MM.1S (cell line): ENCODE measurements at regions not wholly inside any gene's neighbourhood (a gene's known extent, or its start where the extent isn't known, plus 50 kb on each side); places are given as distances from the start of the nearest gene placed in this dataset.

Experiments
- DNase-seq: peaks from one replicate; pipeline ENCODE4 v3.0.0-alpha.2; 2015
- H2AFZ ChIP-seq: fragments of 300-600 bp; sonication (generic); 2 replicates; pipeline ENCODE4 v1.6.0; 2016; ENCODE audit warnings: antibody characterized with exemption, low read length
- H3F3A ChIP-seq: fragments of 300-600 bp; sonication (generic); 2 replicates; pipeline ENCODE4 v1.6.1; 2016; ENCODE audit warnings: mild to moderate bottlenecking, antibody characterized with exemption, low read length, moderate library complexity, mixed read lengths; ENCODE audit not compliant: insufficient read depth
- H3K27ac ChIP-seq: fragments of 300-600 bp; sonication (generic); 2 replicates; pipeline ENCODE4 v1.5.1; 2016; ENCODE audit warnings: mild to moderate bottlenecking, low read length
- H3K27me3 ChIP-seq: fragments of 300-600 bp; sonication (generic); replicated peaks from 2 replicates; pipeline ENCODE4 v1.6.0; 2016; ENCODE audit warnings: low read length; ENCODE audit not compliant: insufficient read depth
- H3K36me3 ChIP-seq: fragments of 300-600 bp; sonication (generic); replicated peaks from 2 replicates; pipeline ENCODE4 v1.6.1; 2016; ENCODE audit warnings: mild to moderate bottlenecking, low read length, mixed read lengths; ENCODE audit not compliant: insufficient read depth
- H3K4me1 ChIP-seq: fragments of 300-600 bp; sonication (generic); 2 replicates; pipeline ENCODE4 v1.6.1; 2016; ENCODE audit warnings: low read length, mixed read lengths
- H3K4me2 ChIP-seq: fragments of 300-600 bp; sonication (generic); 2 replicates; pipeline ENCODE4 v1.6.0; 2016; ENCODE audit warnings: low read depth, low read length
- H3K4me3 ChIP-seq: fragments of 300-600 bp; sonication (generic); 2 replicates; pipeline ENCODE4 v1.5.1; 2016; ENCODE audit warnings: low read length, mixed read lengths
- H3K79me2 ChIP-seq: fragments of 300-600 bp; sonication (generic); 2 replicates; pipeline ENCODE4 v1.6.1; 2016; ENCODE audit warnings: mixed run types, low read length, mixed read lengths
- H3K9ac ChIP-seq: fragments of 300-600 bp; sonication (generic); 2 replicates; pipeline ENCODE4 v1.6.1; 2016; ENCODE audit warnings: low read length, mixed read lengths
- H3K9me2 ChIP-seq: fragments of 300-600 bp; sonication (generic); replicated peaks from 2 replicates; pipeline ENCODE4 v1.6.1; 2016; ENCODE audit warnings: mild to moderate bottlenecking, low read length, mixed read lengths; ENCODE audit not compliant: insufficient read depth
- H3K9me3 ChIP-seq: fragments of 300-600 bp; sonication (generic); replicated peaks from 2 replicates; pipeline ENCODE4 v1.6.1; 2016; ENCODE audit warnings: mild to moderate bottlenecking, low read length, mixed read lengths; ENCODE audit not compliant: insufficient read depth
- H4K20me1 ChIP-seq: fragments of 300-600 bp; sonication (generic); 2 replicates; pipeline ENCODE4 v1.6.1; 2016; ENCODE audit warnings: mild to moderate bottlenecking, low read length, moderate library complexity, mixed read lengths; ENCODE audit not compliant: insufficient read depth
- CTCF ChIP-seq: fragments of 300-600 bp; sonication (generic); IDR thresholded peaks from 2 replicates; pipeline ENCODE4 v1.5.1; 2016; ENCODE audit warnings: antibody characterized with exemption, low read length, mixed read lengths
- EZH2 ChIP-seq: fragments of 300-600 bp; sonication (generic); optimal IDR thresholded peaks from 2 replicates; pipeline ENCODE3; 2017; ENCODE audit warnings: low read depth, mild to moderate bottlenecking, antibody characterized with exemption, low read length, mixed read lengths
- EZH2phosphoT487 ChIP-seq: fragments of 300-600 bp; sonication (generic); IDR thresholded peaks from 2 replicates; pipeline ENCODE4 v1.6.1; 2018; ENCODE audit warnings: antibody characterized with exemption, low read length

GRCh38 chr10:10346390-10347150, 671.1 kb upstream of the CELF2 start:
- H3K9ac ChIP-seq = no peak overlapping the region
- no peak overlapping the region for H3K27ac ChIP-seq
- no peak overlapping the region for H3K4me3 ChIP-seq
- no peak for DNase-seq
- H3K79me2 ChIP-seq = no peaks in the 10 kb centered on the region
- H4K20me1 ChIP-seq = no peaks in the 10 kb centered on the region
- H3K27me3 ChIP-seq = no peaks in the 10 kb centered on the region
- no peaks in the 10 kb centered on the region for H3K9me3 ChIP-seq
- no peak overlapping the region for H3K4me2 ChIP-seq
- no peaks in the 10 kb centered on the region for H3K4me1 ChIP-seq
- TF ChIP-seq EZH2phosphoT487 = no peak
- no peak for TF ChIP-seq CTCF
- TF ChIP-seq EZH2 = no peak
- no peaks in the 10 kb centered on the region for H3K36me3 ChIP-seq
- no peaks in the 10 kb centered on the region for H3K9me2 ChIP-seq
- no peaks in the 10 kb centered on the region for H3F3A ChIP-seq
- no peak overlapping the region for H2AFZ ChIP-seq

DNA sequence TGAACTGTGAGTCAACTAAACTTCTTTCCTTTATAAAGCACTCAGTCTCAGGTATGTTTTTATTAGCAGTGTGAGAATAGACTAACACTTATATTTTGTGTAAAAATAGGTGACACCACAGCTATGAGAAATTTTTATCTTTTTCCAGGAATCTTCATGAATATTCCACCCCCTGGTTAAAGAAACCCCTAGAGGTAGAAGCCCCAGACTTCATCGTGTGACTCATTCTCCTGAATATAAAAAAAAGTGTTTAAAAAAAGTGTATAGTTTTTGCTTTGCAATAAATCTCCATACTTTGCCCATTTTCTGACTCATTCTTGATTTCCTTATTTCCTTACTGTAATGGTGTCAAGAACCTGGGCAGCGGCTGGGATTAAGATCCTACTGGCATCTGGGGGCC, 667.6 kb upstream of the CELF2 start:
- TF ChIP-seq EZH2 (no peak), CTCF (no peak), EZH2phosphoT487 (no peak)
- DNase-seq = no peak
- H3K27ac ChIP-seq = no peak overlapping the region

GRCh38 chr10:10351451-10351850, 666.2 kb upstream of the CELF2 start:
- Histone ChIP-seq H3K79me2 (no peaks in the 10 kb centered on the region), H3K27me3 (no peaks in the 10 kb centered on the region), H4K20me1 (no peaks in the 10 kb centered on the region), H3K4me1 (no peaks in the 10 kb centered on the region), H3K4me3 (no peak overlapping the region), H3F3A (no peaks in the 10 kb centered on the region), H3K9ac (no peak overlapping the region), H3K9me2 (no peaks in the 10 kb centered on the region), H3K4me2 (no peak overlapping the region), H3K36me3 (no peaks in the 10 kb centered on the region), H3K27ac (no peak overlapping the region), H2AFZ (no peak overlapping the region), H3K9me3 (no peaks in the 10 kb centered on the region)
- DNase-seq = no peak
- TF ChIP-seq CTCF = no peak
- no peak for TF ChIP-seq EZH2phosphoT487
- TF ChIP-seq EZH2 = no peak

More for the DNA sequence above, 667.6 kb upstream of the CELF2 start:
- H3K9me3 ChIP-seq = no peaks in the 10 kb centered on the region
- H3K36me3 ChIP-seq = no peaks in the 10 kb centered on the region
- no peak overlapping the region for H2AFZ ChIP-seq
- no peaks in the 10 kb centered on the region for H4K20me1 ChIP-seq
- H3K4me2 ChIP-seq = no peak overlapping the region
- no peaks in the 10 kb centered on the region for H3K9me2 ChIP-seq
- no peaks in the 10 kb centered on the region for H3K79me2 ChIP-seq
- H3F3A ChIP-seq = no peaks in the 10 kb centered on the region
- no peaks in the 10 kb centered on the region for H3K4me1 ChIP-seq
- no peak overlapping the region for H3K4me3 ChIP-seq
- no peaks in the 10 kb centered on the region for H3K27me3 ChIP-seq
- H3K9ac ChIP-seq = no peak overlapping the region
